BLaER1 treated with 17β-estradiol and CSF1 and Interleukin-3, amounts not matched to agents 10 nM and 100 nM (cell line): ENCODE measurements at regions not wholly inside any gene's neighbourhood (a gene's known extent, or its start where the extent isn't known, plus 50 kb on each side); places are given as distances from the start of the nearest gene placed in this dataset.
"Not testable (repeated sequence)": the region's sequence is repeated elsewhere in the genome, so short reads cannot be mapped to it uniquely, and the experiment has no call there.

Experiments
- H3K27ac ChIP-seq, 11 experiments: shearing (Covaris generic); formaldehyde crosslinking; 2 replicates each; pipeline ENCODE4 v1.8.1; 2022
- H3K27me3 ChIP-seq, 11 experiments: shearing (Covaris generic); formaldehyde crosslinking; 2 replicates each; pipeline ENCODE4 v1.8.1; 2022
- H3K36me3 ChIP-seq, 11 experiments: shearing (Covaris generic); formaldehyde crosslinking; 2 replicates each; pipeline ENCODE4 v1.8.1; 2022
- H3K4me1 ChIP-seq, 10 experiments: shearing (Covaris generic); formaldehyde crosslinking; 2 replicates each; pipeline ENCODE4 v1.8.1; 2022
- H3K4me2 ChIP-seq, 11 experiments: shearing (Covaris generic); formaldehyde crosslinking; 2 replicates each; pipeline ENCODE4 v1.8.1; 2022
- H3K4me3 ChIP-seq, 10 experiments: shearing (Covaris generic); formaldehyde crosslinking; 2 replicates each; pipeline ENCODE4 v1.8.1; 2022
- H3K9ac ChIP-seq, 11 experiments: shearing (Covaris generic); formaldehyde crosslinking; 2 replicates each; pipeline ENCODE4 v1.8.1; 2022
- H3K9me3 ChIP-seq, 11 experiments: shearing (Covaris generic); formaldehyde crosslinking; replicated peaks in 1 of 11; 2 replicates each; pipeline ENCODE4 v1.8.1; 2022
- H4K20me1 ChIP-seq, 11 experiments: shearing (Covaris generic); formaldehyde crosslinking; 2 replicates each; pipeline ENCODE4 v1.8.1; 2022
- Cebpa-rat ChIP-seq, 11 experiments: shearing (Covaris generic); IDR thresholded peaks; 2 replicates each; pipeline ENCODE4 v1.8.1; 2022

DNA sequence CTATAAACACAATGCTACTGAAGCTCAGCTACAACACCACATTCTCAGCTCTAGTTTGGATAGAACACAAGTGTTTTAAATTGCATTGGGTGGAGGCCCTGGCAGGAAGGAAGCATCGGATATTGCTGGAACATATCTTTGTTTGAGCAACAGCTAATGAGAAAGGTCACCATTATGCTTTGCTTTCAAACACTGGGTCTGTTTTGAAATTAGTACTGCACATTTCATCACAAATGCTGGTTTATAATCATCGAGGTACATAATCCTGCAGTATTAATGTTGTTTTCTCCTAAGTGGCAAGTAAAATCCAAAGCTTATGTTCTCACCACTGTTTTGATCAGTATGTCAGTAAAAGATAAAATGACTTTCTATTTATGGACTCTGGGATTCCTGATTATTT is 61.5 kb upstream of the ARHGAP29 start:
- Histone ChIP-seq H3K4me2 (no peak overlapping the region), H3K4me1 (peaks cover 0 to 10% (median 0%) of the 10 kb centered on the region in 10 experiments; a peak in 1 of 20 replicates), H3K9ac (no peak overlapping the region), H4K20me1 (no peaks in the 10 kb centered on the region), H3K36me3 (no peaks in the 10 kb centered on the region), H3K9me3 (peaks cover 0 to 4% (median 0%) of the 10 kb centered on the region in 11 experiments; a peak in 1 of 22 replicates), H3K27me3 (no peaks in the 10 kb centered on the region), H3K4me3 (no peak overlapping the region), H3K27ac (no peak overlapping the region)
- TF ChIP-seq Cebpa-rat (IDR thresholded peaks at IDR 0.05): no peak

DNA sequence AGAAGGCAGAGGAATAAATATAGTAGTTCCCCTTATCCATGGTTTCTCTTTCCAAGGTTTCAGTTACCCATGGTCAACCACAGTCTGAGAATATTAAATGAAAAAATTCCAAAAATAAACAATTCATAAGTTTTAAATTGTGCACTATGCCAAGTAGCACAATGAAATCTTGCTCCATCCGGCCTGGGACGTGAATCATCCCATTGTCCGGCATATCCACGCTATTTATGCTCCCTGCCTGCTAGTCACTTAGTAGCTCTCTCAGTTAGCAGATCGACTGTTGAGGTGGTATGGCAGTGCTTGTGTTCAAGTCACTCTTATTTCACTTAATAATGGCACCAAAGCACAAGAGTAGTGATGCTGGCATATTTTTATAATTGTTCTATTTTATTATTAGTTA is 58.6 kb upstream of the ARHGAP29 start:
- no peak overlapping the region for H3K4me3 ChIP-seq
- H3K4me2 ChIP-seq: no peak overlapping the region
- no peaks in the 10 kb centered on the region for H3K36me3 ChIP-seq
- H3K4me1 ChIP-seq: no peaks in the 10 kb centered on the region
- H4K20me1 ChIP-seq: no peaks in the 10 kb centered on the region
- H3K9ac ChIP-seq: no peak overlapping the region
- H3K27ac ChIP-seq: no peak overlapping the region
- TF ChIP-seq Cebpa-rat (IDR thresholded peaks at IDR 0.05): no peak
- H3K27me3 ChIP-seq: no peaks in the 10 kb centered on the region
- H3K9me3 ChIP-seq: peaks cover 0 to 9% (median 0%) of the 10 kb centered on the region in 11 experiments; a peak in 3 of 22 replicates

DNA sequence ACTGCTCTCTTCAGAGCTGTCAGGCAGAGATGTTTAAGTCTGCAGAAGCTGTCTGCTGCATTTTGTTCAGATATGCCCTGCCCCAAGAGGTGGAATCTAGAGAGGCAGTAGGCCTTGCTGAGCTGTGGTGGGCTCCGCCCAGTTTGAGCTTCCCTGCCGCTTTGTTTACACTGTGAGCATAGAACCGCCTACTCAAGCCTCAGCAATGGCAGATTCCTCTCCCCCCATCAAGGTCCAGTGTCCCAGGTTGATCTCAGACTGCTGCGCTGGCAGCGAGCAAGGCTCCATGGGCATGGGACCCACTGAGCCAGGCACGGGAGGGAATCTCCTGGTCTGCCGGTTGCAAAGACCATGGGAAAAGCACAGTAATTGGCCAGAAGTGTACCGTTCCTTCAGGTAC is 55.6 kb upstream of the ARHGAP29 start:
- not testable (repeated sequence) for H4K20me1 ChIP-seq, H3K27me3 ChIP-seq, H3K4me3 ChIP-seq, H3K36me3 ChIP-seq, H3K4me1 ChIP-seq, H3K27ac ChIP-seq, H3K9me3 ChIP-seq, H3K9ac ChIP-seq, H3K4me2 ChIP-seq

DNA sequence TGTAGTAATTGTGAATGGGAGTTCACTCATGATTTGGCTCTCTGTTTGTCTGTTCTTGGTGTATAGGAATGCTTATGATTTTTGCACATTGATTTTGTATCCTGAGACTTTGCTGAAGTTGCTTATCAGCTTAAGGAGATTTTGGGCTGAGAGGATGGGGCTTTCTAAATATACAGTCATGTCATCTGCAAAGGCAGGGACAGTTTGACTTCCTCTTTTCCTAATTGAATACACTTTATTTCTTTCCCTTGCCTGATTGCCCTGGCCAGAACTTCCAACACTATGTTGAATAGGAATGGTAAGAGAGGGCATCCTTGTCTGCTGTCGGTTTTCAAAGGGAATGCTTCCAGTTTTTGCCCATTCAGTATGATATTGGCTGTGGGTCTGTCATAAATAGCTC is 51.9 kb upstream of the ARHGAP29 start:
- not testable (repeated sequence) for H3K27me3 ChIP-seq, H3K9ac ChIP-seq, H3K4me1 ChIP-seq, H3K36me3 ChIP-seq, H3K27ac ChIP-seq, H3K9me3 ChIP-seq, H4K20me1 ChIP-seq, H3K4me3 ChIP-seq, H3K4me2 ChIP-seq
